ENCODE measurements at regions not wholly inside any gene's neighbourhood (a gene's known extent, or its start where the extent isn't known, plus 50 kb on each side); places are given as distances from the start of the nearest gene placed in this dataset.

GRCh38 chr17:63311416-63311937, 134.6 kb downstream of the CYB561 start:
- TF ChIP-seq POLR2A (IDR thresholded peaks at IDR 0.05) (no peak), CTCF (IDR thresholded peaks at IDR 0.05) (no peak)
